K562 (cell line): ENCODE measurements at regions not wholly inside any gene's neighbourhood (a gene's known extent, or its start where the extent isn't known, plus 50 kb on each side); places are given as distances from the start of the nearest gene placed in this dataset.

ENCODE experiments used
- ATAC-seq: fragments of 200-7000 bp; cut with Tn5 transposase; 3 replicates; pipeline ENCODE4 v1.9.1; 2020; ENCODE audit warnings: moderate library complexity
- BruUV-seq: library from RNA; stranded (reverse); fragments of 400-500 nt; replicated peaks from 2 replicates; lab custom pipeline; 2021; lab: Mats Ljungman, UMichigan
- CTCF ChIA-PET: fragments of 300-600 bp; formaldehyde crosslinking; extraction: SDS; loops from one replicate; lab custom pipeline; 2021; ENCODE audit warnings: low intra/inter-chr PET ratio; lab: Yijun Ruan, JAX
- POLR2A ChIA-PET: fragments of 300-600, 350-650 bp; sonication (Branson Sonifier 250); formaldehyde crosslinking; extraction: SDS; loops from one replicate; lab custom pipeline; 2021; ENCODE audit warnings: antibody characterized with exemption, inconsistent platforms; lab: Yijun Ruan, JAX
- DNase-seq, 4 experiments: peaks; one replicate each; pipeline versions ENCODE4 v3.0.0 to v3.0.0-alpha.2; 2011 to 2018; ENCODE audit warnings: low spot score in 3 of 4, mixed read lengths in 3 of 4; ENCODE audit errors: extremely low read depth in 1 of 4
- FAIRE-seq: peaks from 2 replicates; lab custom pipeline; 2011; peaks lifted over from hg19 to GRCh38; lab: Jason Lieb, UNC
- H2AFZ ChIP-seq: 2 replicates; pipeline ENCODE4 v1.6.0; 2011; ENCODE audit warnings: low read depth, low read length, control low read depth, inconsistent platforms
- H3K27ac ChIP-seq: fragments of 200-600 bp; 3 replicates; pipeline ENCODE4 v1.8.0; 2011; ENCODE audit warnings: low read depth, mild to moderate bottlenecking, control low read depth, inconsistent platforms, low read length, moderate library complexity, mixed read lengths; ENCODE audit errors: extremely low read depth
- H3K27me3 ChIP-seq, 2 experiments: fragments of 300-600 bp in 1 of 2; 2 replicates in 1 of 2; 3 replicates in 1 of 2; pipeline versions ENCODE4 v1.6.0 to v1.8.0; 2011; ENCODE audit warnings: inconsistent platforms in 2 of 2, low read length in 2 of 2, mild to moderate bottlenecking in 1 of 2, mixed read lengths in 1 of 2, moderate library complexity in 1 of 2; ENCODE audit not compliant: control insufficient read depth in 2 of 2, insufficient read depth in 2 of 2
- H3K36me3 ChIP-seq: fragments of 300-600 bp; 3 replicates; pipeline ENCODE4 v1.8.0; 2011; ENCODE audit warnings: mild to moderate bottlenecking, low read length, inconsistent platforms; ENCODE audit not compliant: control insufficient read depth, insufficient read depth
- H3K4me1 ChIP-seq, 2 experiments: fragments of 200-600 bp in 1 of 2; replicated peaks in 1 of 2; 2 replicates in 1 of 2; 3 replicates in 1 of 2; pipeline versions ENCODE4 v1.5.1 to v1.8.0; 2011; ENCODE audit warnings: inconsistent platforms in 2 of 2, low read length in 2 of 2, mild to moderate bottlenecking in 1 of 2, mixed read lengths in 1 of 2, moderate library complexity in 1 of 2; ENCODE audit not compliant: control insufficient read depth in 2 of 2, insufficient read depth in 2 of 2
- H3K4me2 ChIP-seq: 2 replicates; pipeline ENCODE4 v1.6.1; 2011; ENCODE audit warnings: low read length, control low read depth, inconsistent platforms, mixed read lengths; ENCODE audit not compliant: insufficient read depth
- H3K4me3 ChIP-seq: fragments of 200-600 bp; sonication (generic), shearing (Covaris generic); 2 replicates; pipeline ENCODE4 v1.5.1; 2016; ENCODE audit warnings: control low read depth, inconsistent platforms
- H3K79me2 ChIP-seq: fragments of 200-600 bp; 3 replicates; pipeline ENCODE4 v1.8.0; 2011; ENCODE audit warnings: low read length, inconsistent platforms; ENCODE audit not compliant: control insufficient read depth, insufficient read depth
- H3K9ac ChIP-seq, 2 experiments: 2 replicates each; pipeline versions ENCODE4 v1.6.0 to v1.6.1; 2011; ENCODE audit warnings: low read depth in 2 of 2, low read length in 2 of 2, control low read depth in 1 of 2, inconsistent platforms in 1 of 2, mild to moderate bottlenecking in 1 of 2, mixed read lengths in 1 of 2; ENCODE audit not compliant: insufficient read depth in 1 of 2
- H3K9me1 ChIP-seq: one replicate; pipeline ENCODE4 v1.6.0; 2011; ENCODE audit warnings: inconsistent platforms, mild to moderate bottlenecking, low read length, moderate library complexity; ENCODE audit not compliant: control insufficient read depth, insufficient read depth
- H3K9me3 ChIP-seq: replicated peaks from 2 replicates; pipeline ENCODE4 v1.5.1; 2011; ENCODE audit warnings: low read depth, low read length, inconsistent platforms; ENCODE audit not compliant: control insufficient read depth, insufficient read depth
- H4K20me1 ChIP-seq: replicated peaks from 2 replicates; pipeline ENCODE4 v1.6.1; 2011; ENCODE audit warnings: low read length, inconsistent platforms, mixed read lengths; ENCODE audit not compliant: control insufficient read depth, insufficient read depth
- BHLHE40 ChIP-seq: IDR thresholded peaks from 2 replicates; pipeline ENCODE4 v1.6.1; 2011; ENCODE audit warnings: low read length, improper control_type of control experiment
- CBX1 ChIP-seq: sonication (generic); IDR thresholded peaks from 2 replicates; pipeline ENCODE4 v1.6.1; 2016; ENCODE audit warnings: antibody characterized with exemption, low read depth, mild to moderate bottlenecking
- CXXC5 ChIP-seq: fragments of 250-450 bp; sonication (Bioruptor Pico); IDR thresholded peaks from 2 replicates; pipeline ENCODE4 v1.8.0; 2022; ENCODE audit warnings: inconsistent platforms, mild to moderate bottlenecking, moderate library complexity
- FOXP1 ChIP-seq: sonication (generic); formaldehyde crosslinking; IDR thresholded peaks from 2 replicates; pipeline ENCODE4 v1.8.0; 2022; ENCODE audit warnings: mild to moderate bottlenecking, missing genetic modification reagents
- HDAC2 ChIP-seq: fragments of 450-650 bp; IDR thresholded peaks from 2 replicates; pipeline ENCODE4 v1.6.1; 2016; ENCODE audit warnings: mild to moderate bottlenecking
- HDAC3 ChIP-seq: fragments of 450-650 bp; IDR thresholded peaks from 2 replicates; pipeline ENCODE4 v1.6.1; 2018; ENCODE audit warnings: borderline replicate concordance, mild to moderate bottlenecking, moderate library complexity; ENCODE audit not compliant: partially characterized antibody
- MEF2D ChIP-seq: conservative IDR thresholded peaks from 2 replicates; pipeline ENCODE4 v1.6.1; 2016; ENCODE audit warnings: low read depth, missing genetic modification characterization, missing compliant biosample characterization
- PURB ChIP-seq: sonication (generic); formaldehyde crosslinking; IDR thresholded peaks from 2 replicates; pipeline ENCODE4 v1.9.0; 2021; ENCODE audit warnings: low read depth, mild to moderate bottlenecking, missing genetic modification reagents
- TCF3 ChIP-seq: sonication (generic); formaldehyde crosslinking; IDR thresholded peaks from 2 replicates; pipeline ENCODE4 v1.4.0; 2020; ENCODE audit warnings: mild to moderate bottlenecking, missing genetic modification reagents
- TEAD4 ChIP-seq, 2 experiments: sonication (generic) in 1 of 2; formaldehyde crosslinking in 1 of 2; IDR thresholded peaks; 2 replicates each; pipeline versions ENCODE4 v1.6.1 to v1.8.0; 2012 to 2022; ENCODE audit warnings: borderline replicate concordance in 1 of 2, inconsistent platforms in 1 of 2, low read length in 1 of 2, mild to moderate bottlenecking in 1 of 2, missing genetic modification reagents in 1 of 2
- ZC3H4 ChIP-seq: sonication (generic); formaldehyde crosslinking; IDR thresholded peaks from 2 replicates; pipeline ENCODE4 v1.9.0; 2021; ENCODE audit warnings: missing genetic modification reagents, borderline replicate concordance
- in situ Hi-C: fragments of 300-500 bp; cut with MboI; formaldehyde crosslinking; loops from 4 replicates; pipeline ENCODE4 v1.15.0; 2018; ENCODE audit warnings: inconsistent platforms, mixed read lengths
- intact Hi-C: fragments of 100-400 bp; cut with micrococcal nuclease; formaldehyde crosslinking; loops from 2 replicates; pipeline ENCODE4 v1.14.2; 2022

DNA sequence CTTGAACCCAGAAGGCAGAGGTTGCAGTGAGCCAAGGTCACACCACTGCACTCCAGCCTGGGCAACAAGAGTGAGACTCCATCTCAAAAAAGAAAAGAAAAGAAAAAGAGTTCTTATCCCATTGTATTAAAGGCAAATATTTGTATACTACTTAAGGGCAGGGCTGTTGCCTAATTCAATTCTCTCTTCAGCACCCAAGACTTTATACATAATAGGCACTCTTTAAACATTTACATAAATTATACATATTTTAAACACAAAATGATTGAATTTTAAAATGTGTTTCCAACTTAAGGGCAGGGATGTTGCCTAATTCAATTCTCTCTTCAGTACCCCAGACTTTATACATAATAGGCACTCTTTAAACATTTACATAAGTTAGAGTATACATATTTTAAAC, 424.3 kb upstream of the ARID1B start:
- no peaks in the 10 kb centered on the region for H3K4me1 ChIP-seq
- no peaks in the 10 kb centered on the region for H3K79me2 ChIP-seq
- H3K27me3 ChIP-seq: no peaks in the 10 kb centered on the region
- no peak overlapping the region for H3K4me2 ChIP-seq
- no peak for FAIRE-seq
- in situ Hi-C loops: no loop called here
- BruUV-seq: no TSS peak
- H3K9ac ChIP-seq: no peak overlapping the region
- ChIA-PET CTCF (no interaction called here), POLR2A (no interaction called here)
- intact Hi-C loops: no loop called here
- H2AFZ ChIP-seq: no peak overlapping the region
- TF ChIP-seq CXXC5 (CRISPR knock-in tag) (no peak), TCF3 (CRISPR knock-in tag) (no peak), PURB (CRISPR knock-in tag) (no peak), TEAD4 (IDR thresholded peaks at IDR 0.05; ENCODE audit: low read length) (no peak), TEAD4 (CRISPR knock-in tag; IDR thresholded peaks at IDR 0.05; ENCODE audit: borderline replicate concordance) (no peak), FOXP1 (no peak), HDAC3 (no peak), ZC3H4 (CRISPR knock-in tag) (no peak), HDAC2 (no peak), MEF2D (tag) (no peak), CBX1 (no peak), BHLHE40 (no peak)
- H3K27ac ChIP-seq: no peak overlapping the region
- no peaks in the 10 kb centered on the region for H3K36me3 ChIP-seq
- H3K4me3 ChIP-seq: no peak overlapping the region
- no peak for DNase-seq
- H3K9me1 ChIP-seq: no peaks in the 10 kb centered on the region
- no peaks in the 10 kb centered on the region for H3K9me3 ChIP-seq
- H4K20me1 ChIP-seq: no peaks in the 10 kb centered on the region
- ATAC-seq: no peak
